GOT3 (cell line): ENCODE measurements at regions not wholly inside any gene's neighbourhood (a gene's known extent, or its start where the extent isn't known, plus 50 kb on each side); places are given as distances from the start of the nearest gene placed in this dataset.

ENCODE experiments used
- DNase-seq: peaks from one replicate; lab custom pipeline; 2025; ENCODE audit warnings: mixed read lengths; lab: John Stamatoyannopoulos, UW

DNA sequence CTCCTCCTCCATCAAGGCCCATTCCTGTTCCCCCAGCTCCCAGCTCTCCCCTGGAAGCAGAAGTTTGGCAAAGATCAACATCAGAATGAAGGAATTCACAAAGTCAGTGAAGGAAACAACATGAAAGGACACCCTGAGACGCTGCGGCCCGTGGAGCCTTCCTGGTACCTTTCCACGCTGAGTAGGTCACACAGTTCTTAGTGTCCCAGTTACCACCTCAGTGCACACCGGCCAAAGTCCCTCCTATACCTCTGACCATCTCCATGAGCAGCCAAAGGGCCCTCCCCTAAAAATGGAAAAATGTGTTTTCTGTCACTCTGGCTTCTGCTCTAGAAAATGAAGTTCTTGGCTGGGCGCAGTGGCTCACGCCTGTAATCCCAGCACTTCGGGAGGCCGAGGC, 191.6 kb upstream of the AGAP1 start:
- no peak for DNase-seq

DNA sequence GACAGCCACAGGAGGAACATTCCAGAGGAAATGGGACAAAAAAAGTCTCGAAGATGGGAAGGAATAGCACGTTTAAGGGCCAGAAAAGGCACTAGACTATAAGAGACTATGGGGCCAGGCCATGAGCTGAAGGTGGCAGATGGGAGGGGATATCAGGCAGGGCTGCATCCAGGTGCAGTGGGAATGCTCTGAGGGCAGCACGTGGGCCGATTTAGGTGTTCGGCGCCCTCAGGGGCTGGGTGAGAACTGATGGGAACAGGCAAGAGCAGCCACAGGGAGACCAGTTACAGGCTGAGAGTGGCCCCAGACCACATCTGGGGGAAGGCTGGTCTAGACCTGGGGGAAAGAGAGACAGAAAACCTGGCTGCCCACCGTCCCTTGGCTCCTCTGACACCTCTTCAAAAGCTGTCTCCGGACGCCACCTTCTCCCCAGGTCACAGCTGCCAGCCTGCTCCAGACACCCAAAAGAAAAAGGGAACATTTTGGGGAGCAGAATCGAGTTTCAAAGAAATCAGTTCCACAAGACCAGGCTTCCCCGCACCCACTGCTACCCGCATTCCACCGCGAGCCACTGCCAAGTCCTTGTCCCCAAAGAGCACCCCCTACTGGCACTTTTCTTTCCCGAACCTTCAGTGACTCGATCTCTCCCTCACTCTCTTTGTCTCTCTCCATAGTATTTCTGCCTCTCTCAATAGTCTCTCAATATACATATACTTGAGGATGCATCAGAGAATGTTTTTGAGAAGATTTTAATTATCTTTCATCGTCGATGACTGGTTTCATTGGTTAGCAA, 190.1 kb upstream of the AGAP1 start:
- DNase-seq = no peak

DNA sequence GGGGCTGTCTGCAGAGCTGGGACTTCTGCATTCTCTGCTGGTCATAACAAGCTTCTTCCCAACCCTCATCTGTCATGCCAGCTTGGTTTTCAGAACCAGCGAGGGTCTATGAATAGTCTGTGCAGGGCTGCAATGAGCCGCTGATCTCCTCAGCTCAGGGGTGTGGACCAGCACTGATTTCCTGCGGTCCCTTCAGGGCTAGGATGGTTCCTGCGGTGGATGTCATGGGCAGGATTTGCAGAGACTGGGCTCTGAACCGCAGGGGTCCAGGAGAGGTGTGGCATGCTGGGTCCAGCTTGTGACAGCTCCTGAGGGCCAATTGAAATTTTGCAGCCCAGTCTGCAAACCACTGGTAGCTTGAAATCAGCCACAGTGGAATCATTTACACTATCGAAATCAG, 188.2 kb upstream of the AGAP1 start:
- no peak for DNase-seq

DNA sequence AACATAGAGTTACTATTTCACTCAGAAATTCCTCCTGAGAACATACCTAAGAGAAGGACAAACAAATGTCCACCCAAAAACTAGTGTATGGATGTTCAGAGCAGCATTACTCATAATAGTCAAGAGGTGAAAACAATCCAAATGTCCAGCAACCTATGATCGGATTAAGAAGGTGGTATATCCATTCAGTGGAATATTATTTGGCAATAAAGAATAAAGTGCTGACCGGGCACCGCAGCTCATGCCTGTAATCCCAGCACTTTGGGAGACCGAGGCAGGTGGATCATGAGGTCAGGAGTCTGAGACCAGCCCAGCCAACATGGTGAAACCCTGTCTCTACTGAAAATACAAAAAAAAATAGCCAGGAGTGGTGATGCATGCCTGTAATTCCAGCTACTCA, 182.8 kb upstream of the AGAP1 start:
- DNase-seq = no peak

DNA sequence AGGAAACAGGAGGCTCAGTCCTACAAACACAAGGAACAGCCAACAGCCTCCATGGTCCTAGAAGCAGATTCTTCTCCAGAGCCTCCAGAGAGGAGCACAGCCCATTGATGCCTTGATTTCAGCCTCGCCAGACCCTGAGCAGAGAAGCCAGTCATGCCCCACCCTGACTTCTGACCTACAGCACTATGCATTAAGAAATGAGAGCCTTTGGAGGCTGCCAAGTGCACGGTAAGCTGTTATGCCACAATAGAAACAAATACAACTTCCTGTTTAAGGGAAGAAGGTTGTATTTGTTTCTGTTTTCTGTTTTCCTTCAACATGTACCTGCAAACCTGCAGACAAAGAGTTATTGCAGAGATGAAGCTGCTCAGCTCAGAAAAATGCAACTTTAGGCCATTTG, 181.3 kb upstream of the AGAP1 start:
- no peak for DNase-seq

DNA sequence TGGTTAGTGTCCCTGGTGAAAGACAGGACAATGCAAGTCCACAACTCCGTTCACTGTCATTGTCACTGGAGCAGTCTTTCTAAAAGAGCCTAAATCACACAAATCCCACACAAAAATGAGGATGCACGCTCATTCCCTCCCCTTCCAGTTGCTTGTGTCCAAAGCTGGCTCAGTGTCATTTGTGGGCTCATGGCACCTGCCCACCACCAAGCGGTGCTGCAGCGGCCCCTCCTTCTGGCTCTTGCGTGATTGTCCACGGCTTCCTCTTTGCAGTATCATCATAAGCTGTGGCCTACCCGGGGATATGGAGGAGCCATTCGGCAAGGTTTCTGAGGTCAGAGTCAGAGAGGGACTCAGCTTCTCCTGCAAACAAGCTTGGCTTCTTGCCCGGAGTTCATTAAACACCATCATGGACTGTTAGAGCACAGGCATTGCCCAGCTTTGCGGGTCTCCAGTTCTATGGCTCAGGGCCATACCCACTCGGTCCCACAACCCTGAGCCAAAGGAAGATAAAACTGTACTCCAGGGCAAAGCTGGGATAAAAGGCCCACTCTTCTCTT, 179.4 kb upstream of the AGAP1 start:
- DNase-seq = no peak

DNA sequence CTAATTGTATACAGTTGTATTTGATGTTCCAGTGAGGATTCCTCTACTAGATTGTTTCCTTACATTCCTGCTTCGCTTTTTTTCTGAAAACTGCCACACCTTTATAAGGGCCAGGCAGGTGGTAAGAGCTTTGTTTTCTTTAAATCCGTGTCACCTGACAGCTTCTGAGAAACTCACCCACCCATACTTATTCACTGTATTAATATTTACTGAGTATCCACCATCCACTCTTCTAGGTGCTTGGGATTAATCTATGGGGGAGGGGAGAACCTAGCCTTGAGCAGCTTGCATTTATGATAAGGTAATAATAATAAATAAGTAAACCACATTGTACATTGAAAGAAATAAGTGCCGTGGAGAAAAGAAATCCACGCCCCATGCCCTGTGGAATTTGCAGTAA, 174.7 kb upstream of the AGAP1 start:
- no peak for DNase-seq

DNA sequence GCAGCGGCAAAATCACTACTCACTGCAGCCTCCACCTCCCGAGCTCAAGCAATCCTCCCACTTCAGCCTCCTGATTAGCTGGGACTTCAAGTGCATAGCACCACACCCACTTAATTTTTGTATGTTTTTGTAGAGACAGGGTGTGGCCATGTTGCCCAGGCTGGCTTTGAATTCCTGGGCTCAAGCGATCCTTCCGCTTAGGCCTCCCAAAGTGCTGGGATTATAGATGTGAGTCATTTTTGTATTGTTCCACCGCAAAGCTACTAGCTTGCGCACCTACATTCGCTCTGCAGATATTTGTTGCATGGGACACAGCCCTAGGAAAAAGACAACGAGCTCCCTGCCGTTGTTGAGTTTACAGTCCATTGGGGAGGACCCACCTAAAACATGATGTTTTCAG, 173.5 kb upstream of the AGAP1 start:
- DNase-seq = no peak

DNA sequence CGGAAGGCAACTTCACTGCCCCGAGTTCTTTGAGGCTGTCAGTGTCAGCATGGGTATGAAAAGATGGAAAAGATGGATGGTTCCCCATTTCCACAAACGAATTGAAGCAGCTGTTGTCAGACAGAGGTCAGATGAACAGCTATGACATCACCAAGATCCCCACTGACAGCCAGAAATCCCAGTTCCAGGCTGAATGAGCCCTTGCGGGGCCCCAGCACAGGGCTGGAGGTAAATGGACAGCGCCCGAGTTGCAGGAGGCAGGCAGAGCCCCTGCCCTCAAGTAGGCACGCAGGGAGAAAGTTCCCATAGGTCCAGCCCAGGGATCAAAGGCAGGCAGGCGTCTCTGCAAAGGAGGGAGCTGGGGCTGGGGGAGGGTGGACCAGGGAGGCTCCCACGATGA, 169.5 kb upstream of the AGAP1 start:
- DNase-seq = no peak

DNA sequence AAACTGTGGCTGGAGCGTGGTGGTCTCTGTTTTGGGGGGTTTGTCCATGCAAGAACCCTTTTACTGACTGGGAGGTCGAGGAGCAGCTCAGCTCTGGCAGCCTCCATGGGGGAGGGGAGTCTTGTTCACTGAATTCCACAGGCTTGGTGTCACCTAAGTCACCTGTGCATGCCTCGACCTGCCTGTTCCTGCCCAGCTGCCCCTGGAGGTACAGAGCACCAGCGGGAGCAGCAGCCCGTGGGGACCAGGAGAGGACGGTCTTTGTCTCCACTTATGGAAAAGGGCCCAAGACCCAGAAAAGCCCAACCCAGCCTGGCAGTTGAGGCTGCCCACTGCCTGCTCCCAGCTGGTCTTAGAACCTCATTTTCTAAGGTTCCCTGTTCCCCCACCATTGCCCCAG, 168.7 kb upstream of the AGAP1 start:
- DNase-seq = no peak

DNA sequence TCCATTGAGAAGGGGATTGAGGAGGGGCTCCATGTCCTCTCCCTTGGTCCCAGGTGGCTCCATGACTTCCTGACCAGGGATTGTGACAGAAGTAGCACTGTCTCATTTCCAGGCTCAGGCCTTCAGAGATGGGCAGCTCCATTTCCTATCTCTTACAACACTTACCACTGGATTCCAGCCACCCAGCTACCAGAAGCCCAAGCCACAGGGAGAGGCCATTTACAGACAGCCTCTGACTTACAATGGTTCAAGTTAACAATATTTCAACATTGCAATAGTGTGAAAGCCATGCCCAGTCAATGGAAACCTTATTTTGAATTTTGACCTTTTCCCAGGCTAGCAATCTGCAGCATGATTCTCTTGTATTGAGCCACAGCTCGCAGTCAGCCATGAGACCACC, 164.9 kb upstream of the AGAP1 start:
- DNase-seq = no peak

DNA sequence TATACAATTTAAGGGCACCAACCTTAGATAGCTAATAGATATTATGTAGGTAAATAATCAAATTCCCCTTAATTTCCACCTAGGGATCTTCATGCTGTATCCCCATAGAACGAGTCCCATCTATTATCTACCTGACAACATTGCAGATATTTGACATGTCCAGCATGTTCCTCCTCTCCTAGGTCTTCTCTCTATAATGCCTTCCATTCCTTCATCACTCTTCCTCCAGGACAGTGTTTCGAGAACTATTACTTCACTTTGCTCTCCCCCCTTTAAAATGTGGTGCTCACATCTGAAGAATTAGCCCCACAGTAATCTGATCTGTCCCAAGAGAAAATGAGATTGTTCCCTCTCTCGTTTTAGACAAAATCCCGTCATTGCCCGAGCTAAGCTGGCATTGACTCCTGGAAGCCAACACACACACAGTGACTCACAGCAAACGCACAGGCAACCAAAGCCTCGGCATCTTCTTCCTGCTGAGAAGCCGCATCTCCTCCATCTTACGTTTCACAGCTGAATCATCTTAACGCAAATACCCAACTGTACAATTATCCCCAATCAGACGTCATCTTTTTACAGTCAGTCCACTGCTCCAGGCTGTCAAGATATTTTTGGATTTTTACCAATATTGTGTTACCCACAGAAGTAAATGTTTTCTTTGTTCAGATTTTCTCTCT, 162.9 kb upstream of the AGAP1 start:
- DNase-seq = peak; percentile 58

DNA sequence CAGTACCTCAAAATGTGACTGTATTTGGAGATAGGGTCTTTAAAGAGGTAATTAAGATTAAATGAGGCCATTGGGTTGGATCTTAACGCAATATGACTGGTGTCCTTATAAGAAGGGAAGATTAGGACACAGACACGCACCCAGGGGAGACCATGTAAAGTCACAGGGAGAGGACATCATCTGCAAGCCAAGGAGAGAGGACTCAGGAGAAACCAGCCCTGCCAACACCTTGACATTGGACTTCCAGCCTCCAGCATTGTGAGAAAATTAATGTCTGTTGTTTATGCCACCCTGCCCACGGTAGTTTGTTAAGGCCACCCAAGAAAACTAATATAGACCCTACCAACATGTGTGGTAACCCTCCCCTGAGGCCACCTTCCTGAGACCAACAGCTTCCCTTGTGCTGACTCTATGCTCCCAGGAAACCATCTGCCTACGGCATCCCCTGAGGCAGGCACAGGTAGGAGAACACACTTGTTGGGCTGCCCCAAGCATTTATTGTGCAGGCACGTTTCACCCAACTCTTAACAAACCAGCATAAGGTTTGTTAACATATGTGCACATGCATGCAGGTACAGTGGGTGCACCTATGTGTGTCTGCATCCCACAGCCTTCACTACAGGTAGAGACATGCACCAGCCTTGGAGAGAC, 161.5 kb upstream of the AGAP1 start:
- DNase-seq = no peak

DNA sequence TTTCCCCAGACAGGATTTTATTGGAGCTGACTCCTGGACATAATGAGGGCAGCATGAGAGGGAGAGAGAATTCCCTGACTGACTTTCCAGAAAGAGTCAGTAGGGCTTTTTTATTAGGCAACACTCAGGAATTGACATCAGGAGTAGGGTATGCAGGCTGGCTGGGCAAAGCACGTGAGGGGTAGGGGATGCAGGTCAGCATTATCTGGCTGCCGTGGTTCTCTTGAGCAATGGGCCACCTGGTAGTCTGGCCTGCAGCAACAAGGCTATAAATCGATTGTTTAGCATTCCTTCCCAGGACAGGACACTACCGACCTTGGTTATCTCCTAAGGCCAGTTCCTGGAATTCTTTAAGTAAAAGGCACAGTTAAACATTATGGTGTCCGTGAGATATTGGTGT, 160.8 kb upstream of the AGAP1 start:
- DNase-seq = no peak

DNA sequence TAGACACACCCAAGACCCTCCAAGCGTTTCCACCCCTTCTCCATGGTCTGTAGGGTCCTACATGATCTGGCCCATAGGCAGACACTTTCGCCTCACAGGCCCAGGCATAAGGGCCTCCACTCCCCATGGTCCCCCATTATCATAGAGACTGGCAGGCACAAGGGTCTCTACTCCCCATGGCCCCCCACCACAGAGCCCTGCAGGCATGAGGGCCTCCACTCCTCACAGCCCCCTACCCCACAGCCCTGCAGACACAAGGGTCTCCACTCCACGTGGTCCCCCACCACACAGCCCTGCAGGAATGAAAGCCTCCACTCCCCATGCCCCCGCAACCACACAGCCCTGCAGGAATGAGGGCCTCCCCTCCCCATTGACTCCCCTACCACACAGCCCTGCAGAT, 159.7 kb upstream of the AGAP1 start:
- DNase-seq = no peak

DNA sequence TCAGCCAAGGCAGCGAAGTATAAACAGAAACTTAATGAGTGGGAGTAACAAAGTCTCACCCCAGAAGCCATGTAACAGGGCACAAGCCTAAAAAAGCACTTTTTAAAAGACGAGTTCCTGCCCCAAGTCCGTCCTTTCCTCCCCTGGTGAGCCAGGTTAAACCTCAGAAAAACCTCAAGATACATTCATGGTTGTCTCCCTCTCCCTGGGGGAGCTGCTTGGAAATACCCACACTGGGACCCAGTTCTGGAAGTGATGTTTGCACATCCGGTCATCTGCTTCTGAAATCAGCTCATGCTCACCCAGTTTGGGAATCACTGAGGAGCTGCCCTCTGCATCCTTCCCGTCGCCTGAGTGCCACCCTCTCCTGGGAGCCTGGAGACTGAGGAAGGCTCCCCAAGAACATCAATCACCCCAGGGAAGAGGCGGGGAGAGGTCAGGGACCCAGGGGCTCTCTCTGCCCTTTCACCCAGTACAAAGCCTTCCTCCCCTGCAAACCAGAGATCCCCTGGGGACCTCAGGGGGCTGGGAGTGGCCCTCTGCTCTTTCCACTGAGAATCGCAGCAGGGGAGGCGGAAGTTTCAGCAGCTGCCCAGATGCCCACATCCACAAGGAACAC, 150.6 kb upstream of the AGAP1 start:
- no peak for DNase-seq

DNA sequence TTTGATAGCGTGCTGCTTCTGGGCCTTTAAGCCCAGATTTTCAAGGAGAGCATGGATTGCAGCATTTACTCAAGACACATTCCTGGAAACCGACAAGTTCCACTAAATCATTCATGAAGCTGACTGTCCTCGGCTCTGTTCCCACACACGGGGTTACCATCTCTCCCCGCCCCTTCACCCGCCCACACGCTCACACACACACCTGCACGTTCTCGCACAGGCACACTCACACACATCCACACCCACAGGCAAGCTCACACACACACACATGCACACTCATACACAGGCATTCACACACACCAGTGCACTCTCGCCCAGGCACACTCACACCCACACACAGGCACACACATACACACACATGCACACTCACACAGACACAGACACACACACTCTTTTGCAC, 150.0 kb upstream of the AGAP1 start:
- no peak for DNase-seq

DNA sequence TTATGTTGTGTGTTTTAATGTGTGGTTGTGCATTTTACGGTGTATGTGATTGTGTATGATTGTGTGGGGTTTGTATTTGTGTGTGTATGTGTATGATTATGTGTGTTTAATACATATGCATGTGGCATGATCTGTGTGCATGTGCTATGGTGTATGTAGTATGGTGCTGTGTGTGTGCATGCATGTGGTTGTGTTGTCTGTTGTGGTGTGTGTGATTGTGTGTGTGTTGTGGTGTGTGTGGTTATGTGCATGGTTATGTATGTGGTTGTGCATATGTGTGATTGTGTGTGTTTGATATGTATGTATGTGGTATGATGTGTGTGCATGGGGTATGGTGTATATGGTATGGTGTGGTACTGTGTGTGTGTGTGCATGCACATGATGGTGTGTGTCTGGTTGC, 148.1 kb upstream of the AGAP1 start:
- DNase-seq = no peak

DNA sequence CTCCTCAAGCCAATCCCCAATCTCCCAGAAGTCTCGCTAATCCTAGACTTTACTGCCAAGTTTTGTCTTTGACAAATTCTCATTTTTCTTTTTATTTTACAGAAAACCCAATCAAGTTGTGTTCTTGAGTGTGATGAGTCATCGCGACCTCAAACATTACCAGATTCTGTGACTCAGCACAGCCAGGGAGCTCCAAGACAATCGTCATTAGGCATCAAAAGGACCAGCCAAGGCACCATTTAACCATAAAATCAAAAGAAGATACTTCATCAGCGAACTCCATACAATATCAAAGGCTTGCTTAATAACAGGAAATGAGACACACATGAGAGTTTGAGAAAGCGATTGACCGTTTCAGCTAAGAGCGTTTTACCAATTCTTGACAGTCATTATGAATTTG, 146.2 kb upstream of the AGAP1 start:
- no peak for DNase-seq

DNA sequence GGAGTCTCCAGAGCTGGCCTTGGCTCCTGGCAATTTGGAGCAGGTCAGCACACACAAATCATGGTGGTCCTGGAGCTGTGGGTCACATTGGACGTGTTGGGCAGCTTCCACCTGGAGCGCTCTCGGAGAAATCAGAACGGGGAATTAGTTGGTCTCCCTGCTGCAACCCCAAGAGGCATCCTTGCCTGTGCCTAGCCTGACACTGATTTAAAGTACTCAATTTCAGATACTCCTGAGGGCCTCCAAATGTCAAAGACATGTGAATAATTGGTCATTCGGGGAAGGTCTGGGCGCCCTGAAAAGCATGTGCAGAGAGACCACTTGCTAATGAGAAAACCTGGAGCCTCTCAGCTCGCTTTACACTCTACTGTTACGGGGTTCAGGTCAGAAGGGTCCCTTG, 145.5 kb upstream of the AGAP1 start:
- no peak for DNase-seq

DNA sequence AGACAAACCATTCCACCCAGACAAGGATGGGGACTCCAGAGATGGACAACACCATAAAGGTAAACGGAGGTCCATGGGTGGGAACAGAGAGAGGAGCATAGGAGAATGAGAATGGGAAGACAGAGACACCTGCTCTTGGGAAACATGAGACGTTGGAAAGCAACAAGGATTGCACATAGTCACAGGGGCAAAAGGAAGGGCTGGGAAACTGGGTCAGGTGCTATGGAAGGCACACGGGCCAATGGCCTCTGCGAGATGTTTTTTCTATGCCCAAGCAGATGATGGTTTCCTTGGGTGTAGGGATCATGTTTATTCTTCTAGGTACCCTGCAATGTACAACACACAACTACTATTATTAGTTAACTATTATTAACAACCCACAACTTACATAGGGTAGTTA, 143.6 kb upstream of the AGAP1 start:
- DNase-seq = no peak

DNA sequence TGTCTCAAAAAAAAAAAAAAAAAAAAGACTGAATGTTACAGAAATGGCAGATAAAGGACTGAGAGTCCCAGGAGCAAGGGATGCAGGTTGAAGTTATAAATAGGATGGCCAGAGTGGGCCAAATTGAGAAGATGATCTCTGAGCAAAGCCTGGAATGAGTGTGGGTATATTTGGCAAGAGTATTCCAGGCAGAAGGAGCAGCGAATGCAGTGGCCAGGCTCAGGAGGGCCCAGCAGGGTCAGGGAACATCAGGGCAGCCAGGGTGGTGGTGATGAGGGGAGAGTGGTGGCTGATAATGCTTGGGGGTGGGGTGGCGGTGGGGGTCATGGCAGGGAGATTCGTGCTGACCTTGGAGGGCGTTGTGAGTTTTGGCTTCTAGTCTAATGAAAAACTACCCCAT, 141.3 kb upstream of the AGAP1 start:
- no peak for DNase-seq

DNA sequence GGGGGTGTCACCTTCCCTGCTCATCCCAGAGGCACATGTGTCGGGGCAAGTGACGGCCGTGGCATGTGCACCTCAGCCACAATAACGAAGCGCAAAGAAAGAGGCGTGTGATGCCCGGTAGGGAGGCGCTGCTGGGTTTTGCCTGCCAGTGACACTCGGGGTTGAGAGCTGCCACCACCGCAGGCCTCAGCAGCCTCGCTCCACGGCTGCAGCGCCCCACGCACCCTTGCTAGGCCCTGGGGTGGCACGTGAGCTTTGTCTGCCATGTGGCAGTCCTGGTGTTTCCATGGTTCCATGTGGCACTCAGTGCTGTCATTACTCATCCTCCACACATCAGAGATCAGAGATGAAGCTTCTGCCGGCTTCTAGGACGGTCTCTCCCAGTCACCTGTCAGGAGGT, 136.0 kb upstream of the AGAP1 start:
- DNase-seq = no peak
